NK-92 treated with Interleukin-12 subunit alpha and Interleukin-12 subunit beta, amount 100 ng/mL, for 24 hours (cell line): ENCODE measurements at regions not wholly inside any gene's neighbourhood (a gene's known extent, or its start where the extent isn't known, plus 50 kb on each side); places are given as distances from the start of the nearest gene placed in this dataset.
"Not testable (repeated sequence)": the region's sequence is repeated elsewhere in the genome, so short reads cannot be mapped to it uniquely, and the experiment has no call there.

Experiments used
- DNase-seq: peaks from one replicate; lab custom pipeline; 2025; lab: John Stamatoyannopoulos, UW

DNA sequence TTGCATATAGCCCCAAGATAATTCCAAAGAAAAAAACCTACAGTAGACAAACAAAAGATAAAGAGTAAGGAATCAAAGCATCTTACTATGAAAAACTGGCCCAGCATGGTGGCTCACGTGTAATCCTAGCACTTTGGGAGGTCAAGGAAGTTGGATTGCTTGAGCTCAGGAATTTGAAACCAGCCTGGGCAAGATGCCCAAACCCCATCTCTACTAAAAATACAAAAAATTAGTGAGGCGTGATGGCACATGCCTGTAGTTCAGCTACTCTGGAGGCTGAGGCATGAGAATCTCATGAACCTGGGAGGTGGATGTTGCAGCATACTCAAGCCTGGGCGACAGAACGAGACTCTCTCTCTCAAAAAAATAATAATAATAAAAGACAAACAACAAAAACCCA, 764.7 kb upstream of the KIF2B start:
- DNase-seq: no peak

- no peak for DNase-seq
These were observed 775.9 kb upstream of the KIF2B start for GRCh38 chr17:53046781-53047180.

GRCh38 chr17:53039981-53040380, 782.7 kb upstream of the KIF2B start:
- no peak for DNase-seq

DNA sequence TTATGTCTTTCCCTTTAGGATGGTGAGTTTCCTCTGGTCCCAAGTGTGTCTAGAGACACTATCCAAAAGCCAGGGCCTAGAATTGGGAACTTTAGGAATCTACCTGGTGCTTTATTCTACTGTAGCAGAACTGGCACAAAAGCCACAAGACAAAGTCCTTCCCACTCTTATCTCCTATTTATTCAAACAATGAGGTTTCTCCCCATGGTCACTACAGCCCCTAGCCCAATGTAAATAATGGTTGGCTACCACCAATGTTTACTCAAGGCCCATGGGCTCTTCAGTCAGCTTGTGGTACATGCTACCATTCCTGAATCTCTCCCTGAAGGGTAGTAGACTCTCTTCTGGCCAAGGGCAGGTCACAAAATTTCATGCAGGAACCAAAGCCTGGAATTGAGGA, 789.4 kb upstream of the KIF2B start:
- no peak for DNase-seq

- no peak for DNase-seq
These were observed 789.9 kb upstream of the KIF2B start for GRCh38 chr17:53032861-53033271.

GRCh38 chr17:53017227-53017626, 805.5 kb upstream of the KIF2B start:
- no peak for DNase-seq

- DNase-seq: no peak
These were observed 806.6 kb upstream of the KIF2B start for GRCh38 chr17:53016085-53016484.

- DNase-seq: no peak
These were observed 810.4 kb upstream of the KIF2B start for GRCh38 chr17:53012364-53012763.

GRCh38 chr17:53006006-53006405, 816.7 kb upstream of the KIF2B start:
- DNase-seq: no peak

GRCh38 chr17:53004902-53005301, 817.8 kb upstream of the KIF2B start:
- no peak for DNase-seq

GRCh38 chr17:52995881-52996280, 826.8 kb upstream of the KIF2B start:
- no peak for DNase-seq

GRCh38 chr17:52995147-52995546, 827.6 kb upstream of the KIF2B start:
- no peak for DNase-seq

DNA sequence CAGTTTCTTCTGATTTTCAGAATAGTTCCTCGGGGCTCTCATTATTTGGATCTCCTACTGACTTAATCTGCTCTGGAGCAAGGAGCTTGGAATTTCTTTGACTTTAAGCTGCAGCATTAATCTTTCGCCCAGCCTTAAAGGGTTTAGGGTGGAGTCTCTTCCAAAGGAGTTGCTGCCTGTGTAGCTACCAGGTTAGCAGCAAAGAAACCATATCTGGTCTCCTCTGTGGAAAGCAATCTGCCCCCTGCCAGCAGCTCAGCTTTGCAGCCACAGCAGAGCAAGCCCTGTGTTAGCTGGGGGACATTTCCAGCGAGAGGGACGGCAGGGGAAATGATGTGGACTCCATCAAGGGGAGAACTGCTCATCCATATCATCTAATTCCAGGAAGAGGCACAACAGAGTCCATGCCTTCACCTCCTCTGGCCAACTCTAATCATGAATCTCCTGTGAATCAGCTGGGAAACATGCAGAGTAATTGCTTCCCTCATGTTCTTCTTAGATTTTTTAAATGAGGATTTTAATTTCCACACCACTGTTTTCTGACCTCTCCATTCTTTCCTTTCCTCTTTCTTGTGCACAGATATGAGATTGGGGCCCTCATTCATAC, 827.6 kb upstream of the CA10 start:
- DNase-seq: no peak

GRCh38 chr17:52982331-52982730, 823.8 kb upstream of the CA10 start:
- DNase-seq: no peak

DNA sequence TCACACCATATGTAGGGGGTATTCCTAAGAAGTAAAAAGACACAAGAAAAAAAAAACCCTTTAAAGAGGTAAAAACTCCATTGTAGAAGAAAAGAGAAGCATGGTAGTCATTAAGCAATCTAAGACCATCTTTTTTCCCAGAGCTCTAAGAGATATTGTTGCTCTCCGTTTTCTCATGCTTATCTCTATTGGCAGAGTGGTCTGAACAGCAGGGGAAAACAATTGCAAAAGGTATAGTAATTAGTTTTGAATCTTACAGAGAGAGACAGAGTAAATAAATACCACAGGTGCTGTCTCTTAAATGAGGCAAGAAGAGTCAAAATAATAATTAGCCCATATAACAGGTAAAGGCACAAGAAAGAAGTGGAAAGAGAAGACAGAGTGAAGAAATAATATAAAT, 821.4 kb upstream of the CA10 start:
- DNase-seq: no peak

DNA sequence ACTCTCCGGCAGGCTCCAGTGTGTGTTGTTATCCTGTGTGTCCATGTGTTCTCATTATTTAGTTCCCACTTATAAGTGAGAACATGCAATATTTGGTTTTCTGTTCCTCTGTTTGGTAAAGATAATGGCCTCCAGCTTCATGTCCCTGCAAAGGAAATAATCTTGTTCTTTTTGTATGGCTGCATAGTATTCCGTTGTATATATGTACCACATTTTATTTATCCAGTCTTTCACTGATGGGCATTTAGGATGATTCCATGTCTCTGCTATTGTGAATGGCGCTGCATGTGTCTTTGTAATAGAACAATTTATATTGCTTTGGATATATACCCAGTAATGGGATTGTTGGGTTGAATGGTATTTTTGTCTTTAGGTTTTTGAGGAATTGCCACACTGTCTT, 807.3 kb upstream of the CA10 start:
- DNase-seq: no peak

DNA sequence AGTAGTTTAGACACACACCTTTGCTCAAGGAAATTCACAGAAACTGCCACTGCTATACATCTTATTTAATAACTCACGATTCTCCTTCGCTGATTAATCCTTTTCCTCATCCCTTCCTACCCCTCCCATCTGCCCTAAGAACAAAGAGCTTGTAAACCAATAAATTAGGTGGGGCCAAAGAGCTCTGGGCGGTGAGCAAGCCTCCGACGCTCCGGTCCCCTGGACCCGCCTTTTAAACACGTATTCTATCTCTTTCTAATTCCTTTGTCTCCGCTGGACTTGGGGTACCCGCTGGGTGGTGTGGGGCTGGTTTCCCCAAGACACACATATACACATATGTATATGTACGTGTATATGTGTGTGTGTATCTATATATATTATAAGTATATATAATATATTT, 803.2 kb upstream of the CA10 start:
- not testable (repeated sequence) for DNase-seq

GRCh38 chr17:52957411-52957810, 798.9 kb upstream of the CA10 start:
- no peak for DNase-seq

GRCh38 chr17:52947418-52947817, 788.9 kb upstream of the CA10 start:
- DNase-seq: no peak

- DNase-seq: no peak
These were observed 780.2 kb upstream of the CA10 start for GRCh38 chr17:52938623-52939230.

GRCh38 chr17:52930581-52930980, 772.1 kb upstream of the CA10 start:
- DNase-seq: no peak

DNA sequence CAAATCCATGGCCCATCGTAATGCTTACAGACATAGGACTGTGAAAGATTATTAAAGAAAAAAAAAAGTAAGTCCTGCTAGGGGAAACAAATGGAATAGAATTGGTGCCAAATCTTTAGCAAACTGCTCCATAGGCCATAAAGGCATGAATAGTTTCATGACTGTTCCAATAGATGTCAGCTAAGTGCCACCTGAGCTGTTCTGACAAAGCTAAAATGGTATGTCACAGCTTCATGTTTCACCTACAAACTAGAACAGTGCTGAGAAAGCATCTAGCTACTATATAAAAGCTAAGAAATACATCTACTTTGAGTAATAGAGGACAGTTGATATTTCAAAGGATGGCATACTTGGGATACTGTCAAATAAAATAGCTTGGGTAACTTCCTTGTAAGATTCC, 771.6 kb upstream of the CA10 start:
- no peak for DNase-seq

DNA sequence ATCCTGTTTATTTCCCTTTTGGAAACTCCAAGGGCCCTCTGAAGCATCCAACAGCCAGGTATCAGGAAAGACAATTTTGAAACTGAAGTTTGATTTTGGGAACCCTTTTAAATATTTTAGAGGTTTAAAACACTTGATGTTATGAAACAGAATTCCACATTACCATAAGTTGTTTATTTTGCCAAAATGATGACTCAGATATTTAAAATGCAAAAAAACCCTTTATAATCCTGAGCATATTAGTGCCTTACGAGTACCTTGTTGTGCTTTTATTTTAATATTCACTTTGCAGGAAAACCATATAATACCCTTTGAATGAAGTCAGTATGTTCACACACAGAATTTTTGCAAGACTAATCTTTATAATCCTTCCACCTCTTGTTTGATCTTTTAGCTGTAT, 765.1 kb upstream of the CA10 start:
- DNase-seq: no peak

GRCh38 chr17:52899235-52899634, 740.7 kb upstream of the CA10 start:
- no peak for DNase-seq
